Stimulated activated memory B cell treated with anti-CD40 and anti-IgM and Interleukin-4, amounts not matched to agents 10 μg/mL and 1 μg/mL and 100 μg/mL, for 72 hours (primary cell): ENCODE measurements at regions not wholly inside any gene's neighbourhood (a gene's known extent, or its start where the extent isn't known, plus 50 kb on each side); places are given as distances from the start of the nearest gene placed in this dataset.

ENCODE experiments used
- ATAC-seq: fragments of 150-1000 bp; cut with Tn5 transposase; 2 replicates; pipeline ENCODE4 v1.10.0; 2021
- H3K27ac Mint-ChIP-seq: one replicate; pipeline ENCODE4 v1.8.0; 2022; ENCODE audit warnings: mild to moderate bottlenecking, mixed read lengths
- H3K27me3 Mint-ChIP-seq: one replicate; pipeline ENCODE4 v1.8.0; 2022; ENCODE audit warnings: mixed read lengths
- H3K36me3 Mint-ChIP-seq: one replicate; pipeline ENCODE4 v1.8.0; 2022; ENCODE audit warnings: mixed read lengths
- H3K4me1 Mint-ChIP-seq: one replicate; pipeline ENCODE4 v1.8.0; 2022; ENCODE audit warnings: mixed read lengths
- H3K4me3 Mint-ChIP-seq: one replicate; pipeline ENCODE4 v1.8.0; 2022; ENCODE audit warnings: mild to moderate bottlenecking, moderate library complexity, mixed read lengths
- H3K9me3 Mint-ChIP-seq: one replicate; pipeline ENCODE4 v1.8.0; 2022; ENCODE audit warnings: mixed read lengths

GRCh38 chr19:31504221-31504620, 155.0 kb upstream of the TSHZ3 start:
- H3K9me3 Mint-ChIP-seq, result peaks cover 11% of the 10 kb centered on the region
- H3K4me3 Mint-ChIP-seq, result no peak overlapping the region
- no peaks in the 10 kb centered on the region for H3K36me3 Mint-ChIP-seq
- H3K27me3 Mint-ChIP-seq, result no peaks in the 10 kb centered on the region
- no peak for ATAC-seq
- no peak overlapping the region for H3K27ac Mint-ChIP-seq
- no peaks in the 10 kb centered on the region for H3K4me1 Mint-ChIP-seq

GRCh38 chr19:31505596-31505910, 156.3 kb upstream of the TSHZ3 start:
- no peak for ATAC-seq
- Mint-ChIP-seq H3K36me3 (no peaks in the 10 kb centered on the region), H3K4me1 (no peaks in the 10 kb centered on the region), H3K9me3 (peaks cover 11% of the 10 kb centered on the region), H3K4me3 (no peak overlapping the region), H3K27me3 (no peaks in the 10 kb centered on the region), H3K27ac (no peak overlapping the region)

- Mint-ChIP-seq H3K27ac (no peak overlapping the region), H3K4me3 (no peak overlapping the region), H3K9me3 (peaks cover 14% of the 10 kb centered on the region), H3K36me3 (no peaks in the 10 kb centered on the region), H3K27me3 (no peaks in the 10 kb centered on the region), H3K4me1 (no peaks in the 10 kb centered on the region)
- no peak for ATAC-seq
Measured at GRCh38 chr19:31506102-31506501, 156.9 kb upstream of the TSHZ3 start.

GRCh38 chr19:31510635-31511034, 161.4 kb upstream of the TSHZ3 start:
- Mint-ChIP-seq H3K36me3 (no peaks in the 10 kb centered on the region), H3K4me3 (no peak overlapping the region), H3K27me3 (no peaks in the 10 kb centered on the region), H3K27ac (no peak overlapping the region), H3K4me1 (no peaks in the 10 kb centered on the region), H3K9me3 (peaks cover 8% of the 10 kb centered on the region)
- ATAC-seq, result no peak

- H3K4me1 Mint-ChIP-seq, result no peaks in the 10 kb centered on the region
- H3K27ac Mint-ChIP-seq, result no peak overlapping the region
- H3K27me3 Mint-ChIP-seq, result no peaks in the 10 kb centered on the region
- ATAC-seq, result no peak
- peaks cover 13% of the 10 kb centered on the region for H3K9me3 Mint-ChIP-seq
- H3K36me3 Mint-ChIP-seq, result no peaks in the 10 kb centered on the region
- no peak overlapping the region for H3K4me3 Mint-ChIP-seq
Measured at GRCh38 chr19:31511098-31511497, 161.9 kb upstream of the TSHZ3 start.

GRCh38 chr19:31511696-31512095, 162.5 kb upstream of the TSHZ3 start:
- H3K27ac Mint-ChIP-seq, result no peak overlapping the region
- H3K27me3 Mint-ChIP-seq, result no peaks in the 10 kb centered on the region
- H3K36me3 Mint-ChIP-seq, result no peaks in the 10 kb centered on the region
- H3K9me3 Mint-ChIP-seq, result peaks cover 13% of the 10 kb centered on the region
- no peak for ATAC-seq
- H3K4me3 Mint-ChIP-seq, result no peak overlapping the region
- no peaks in the 10 kb centered on the region for H3K4me1 Mint-ChIP-seq

DNA sequence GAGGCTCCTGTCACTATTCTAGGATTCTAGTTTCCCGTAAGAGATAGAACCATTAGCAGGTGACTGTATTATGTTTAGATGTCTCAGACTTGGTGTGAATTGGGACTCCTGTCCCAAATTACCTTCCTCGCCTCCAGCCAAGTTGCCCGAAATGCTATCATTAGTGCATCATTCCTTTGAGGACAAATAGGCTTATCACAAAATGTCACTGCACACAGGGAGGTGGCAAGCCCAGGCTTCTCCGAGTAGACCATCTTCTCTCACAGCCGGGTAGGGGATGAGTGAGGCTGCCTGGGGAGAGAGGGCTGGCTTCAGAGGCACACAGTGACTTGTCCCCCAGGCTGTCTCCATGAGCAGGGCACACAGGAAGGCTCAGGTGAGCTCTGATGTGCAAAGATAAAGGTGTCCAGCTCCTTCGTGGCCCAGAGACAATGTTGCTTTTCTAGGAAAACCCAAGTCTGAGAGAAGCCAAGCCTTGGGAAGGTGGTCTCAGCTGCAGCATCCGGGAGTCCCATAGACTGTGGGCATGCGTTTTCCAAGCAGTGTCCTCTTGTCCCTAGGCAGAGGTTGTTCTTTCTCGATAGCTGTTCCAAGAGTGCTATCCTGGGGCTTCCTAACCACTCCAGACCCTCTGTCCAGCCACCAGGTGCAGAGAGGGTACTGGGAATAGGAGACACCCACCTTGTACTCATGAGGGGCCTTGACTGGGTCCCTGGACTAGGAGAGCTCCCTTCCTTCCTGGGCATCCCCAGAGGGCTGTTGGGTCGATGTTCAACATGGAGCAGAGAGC, 163.1 kb upstream of the TSHZ3 start:
- ATAC-seq, result no peak
- no peaks in the 10 kb centered on the region for H3K27me3 Mint-ChIP-seq
- H3K4me3 Mint-ChIP-seq, result no peak overlapping the region
- no peak overlapping the region for H3K27ac Mint-ChIP-seq
- H3K36me3 Mint-ChIP-seq, result no peaks in the 10 kb centered on the region
- H3K9me3 Mint-ChIP-seq, result peaks cover 13% of the 10 kb centered on the region
- no peaks in the 10 kb centered on the region for H3K4me1 Mint-ChIP-seq

DNA sequence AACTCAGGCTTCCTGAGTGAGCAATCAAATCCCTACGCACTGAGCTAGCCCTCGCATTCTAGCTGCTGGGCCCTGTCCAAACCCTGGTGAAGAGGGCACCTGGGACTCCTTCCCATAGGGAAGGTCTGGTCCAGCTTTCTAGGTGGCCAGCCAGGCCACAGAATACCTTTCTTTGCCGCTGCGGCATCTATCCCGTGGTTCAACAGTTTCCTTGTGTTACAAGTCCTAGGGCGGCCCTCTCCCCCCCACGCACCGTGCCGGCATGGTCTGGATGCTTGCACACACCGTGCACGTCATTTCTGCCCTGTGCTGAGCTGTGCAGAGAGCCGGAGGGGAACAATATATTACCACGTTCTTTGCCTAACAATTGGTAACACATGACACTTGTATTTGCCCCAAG, 164.6 kb upstream of the TSHZ3 start:
- H3K4me3 Mint-ChIP-seq, result no peak overlapping the region
- peaks cover 12% of the 10 kb centered on the region for H3K9me3 Mint-ChIP-seq
- ATAC-seq, result no peak
- H3K4me1 Mint-ChIP-seq, result no peaks in the 10 kb centered on the region
- H3K36me3 Mint-ChIP-seq, result no peaks in the 10 kb centered on the region
- no peaks in the 10 kb centered on the region for H3K27me3 Mint-ChIP-seq
- H3K27ac Mint-ChIP-seq, result no peak overlapping the region

DNA sequence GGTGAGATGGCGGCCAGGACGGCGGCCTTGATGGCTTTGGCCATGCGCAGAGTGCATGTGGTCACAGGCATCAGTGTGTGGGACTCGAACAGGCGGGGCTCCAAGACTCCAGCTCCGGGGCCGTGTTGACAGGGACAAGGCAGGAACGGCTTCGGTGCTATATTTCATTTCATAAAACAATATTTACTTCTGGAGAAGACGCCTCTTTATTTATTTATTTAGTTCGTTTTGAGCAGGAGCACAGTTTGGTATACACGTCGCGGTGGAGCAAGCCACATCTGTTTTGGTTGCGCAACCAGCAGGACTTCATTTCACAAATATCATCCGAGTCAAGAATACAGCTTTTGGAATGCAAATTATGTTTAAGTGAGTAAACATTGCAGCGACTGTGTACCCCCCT, 166.7 kb upstream of the TSHZ3 start:
- no peaks in the 10 kb centered on the region for H3K4me1 Mint-ChIP-seq
- no peaks in the 10 kb centered on the region for H3K36me3 Mint-ChIP-seq
- no peak overlapping the region for H3K27ac Mint-ChIP-seq
- no peaks in the 10 kb centered on the region for H3K27me3 Mint-ChIP-seq
- no peak overlapping the region for H3K4me3 Mint-ChIP-seq
- no peak for ATAC-seq
- H3K9me3 Mint-ChIP-seq, result peaks cover 11% of the 10 kb centered on the region

GRCh38 chr19:31516756-31517155, 167.5 kb upstream of the TSHZ3 start:
- no peaks in the 10 kb centered on the region for H3K36me3 Mint-ChIP-seq
- no peaks in the 10 kb centered on the region for H3K27me3 Mint-ChIP-seq
- H3K4me1 Mint-ChIP-seq, result no peaks in the 10 kb centered on the region
- ATAC-seq, result no peak
- H3K9me3 Mint-ChIP-seq, result peaks cover 10% of the 10 kb centered on the region
- H3K4me3 Mint-ChIP-seq, result no peak overlapping the region
- no peak overlapping the region for H3K27ac Mint-ChIP-seq

DNA sequence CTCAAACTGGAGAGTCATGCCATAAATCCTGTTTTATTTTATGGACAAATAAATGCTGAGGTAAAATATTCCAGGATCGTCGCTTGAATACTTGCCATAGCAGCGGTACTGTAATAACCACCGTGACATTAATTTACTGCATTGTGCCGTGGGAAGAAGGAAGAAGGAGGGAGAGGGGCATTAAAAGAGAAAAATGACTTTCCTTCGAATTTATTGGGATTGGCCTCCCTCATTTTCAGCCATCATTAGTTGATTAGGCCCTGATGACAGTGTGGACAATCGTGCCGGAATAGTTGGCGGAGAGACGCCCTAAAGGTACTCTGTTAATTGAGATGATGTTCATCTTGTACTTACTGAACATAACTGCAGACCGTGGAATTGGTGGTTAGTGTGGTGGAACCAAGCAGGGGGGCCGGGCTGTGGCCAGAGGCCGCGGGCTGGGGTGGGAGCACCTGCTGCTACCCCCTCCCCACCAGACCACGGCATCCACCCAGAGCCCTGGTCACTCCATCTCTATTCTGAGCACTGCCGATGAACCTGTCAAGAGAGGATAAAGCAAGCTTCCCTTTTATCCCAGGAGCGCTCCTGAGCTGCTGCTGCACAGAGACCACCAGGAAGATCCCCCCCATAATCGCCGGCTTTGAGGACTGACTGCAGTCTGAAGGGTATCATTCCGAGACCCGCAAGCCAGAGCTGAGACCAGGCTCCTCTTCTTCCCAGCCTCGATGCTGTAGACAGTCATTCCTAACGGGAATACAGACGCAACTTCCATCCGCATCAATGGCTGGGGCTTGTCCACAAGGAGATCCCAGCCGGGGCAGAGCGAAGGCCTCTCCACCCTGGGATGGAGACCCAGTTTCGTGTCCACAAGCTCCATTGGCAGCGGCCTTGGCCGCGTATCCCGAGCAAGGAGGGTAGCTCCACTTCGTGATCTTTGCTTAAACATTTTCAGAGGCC, 168.3 kb upstream of the TSHZ3 start:
- H3K4me1 Mint-ChIP-seq, result no peaks in the 10 kb centered on the region
- no peak overlapping the region for H3K4me3 Mint-ChIP-seq
- H3K36me3 Mint-ChIP-seq, result no peaks in the 10 kb centered on the region
- no peak overlapping the region for H3K27ac Mint-ChIP-seq
- no peak for ATAC-seq
- peaks cover 10% of the 10 kb centered on the region for H3K9me3 Mint-ChIP-seq
- H3K27me3 Mint-ChIP-seq, result no peaks in the 10 kb centered on the region

DNA sequence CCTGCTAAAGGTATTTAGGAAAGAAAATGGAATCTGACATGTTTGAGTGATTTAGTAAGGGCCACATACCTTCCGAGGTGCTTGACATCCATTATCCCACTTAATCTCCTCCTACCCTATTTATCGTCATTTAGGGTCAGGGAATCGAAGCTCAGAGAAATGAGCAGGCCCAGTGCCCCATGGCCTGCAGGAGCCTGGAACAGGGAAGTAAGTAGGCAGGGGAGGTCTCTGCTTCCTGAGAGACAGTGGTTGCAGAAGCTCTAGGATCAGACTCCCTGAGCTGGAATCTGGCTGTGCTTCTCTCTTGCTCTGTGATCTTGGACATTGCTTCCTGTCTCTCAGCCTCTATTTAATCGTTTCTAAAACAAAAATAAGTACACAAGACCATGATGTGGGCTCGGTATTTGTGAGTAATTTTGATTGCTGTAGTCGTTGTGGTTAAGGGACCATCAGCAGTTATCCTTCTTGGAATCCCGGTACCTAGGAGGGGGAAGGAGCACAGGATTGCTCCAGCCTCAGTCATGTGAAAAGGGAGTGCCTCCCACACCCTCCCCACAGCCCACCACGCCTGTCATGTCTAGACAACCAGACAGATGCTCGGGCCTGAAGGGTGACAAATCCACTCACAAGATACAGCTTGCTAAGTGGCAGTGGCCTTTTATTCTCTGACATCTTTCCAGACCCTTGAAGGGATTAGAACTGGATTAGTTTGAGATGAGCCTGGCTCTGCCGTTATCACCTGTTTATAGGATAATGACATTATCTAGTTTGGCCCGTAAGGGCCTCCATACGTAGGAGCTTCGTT, 169.2 kb upstream of the TSHZ3 start:
- H3K27ac Mint-ChIP-seq, result no peak overlapping the region
- ATAC-seq, result no peak
- no peaks in the 10 kb centered on the region for H3K36me3 Mint-ChIP-seq
- H3K27me3 Mint-ChIP-seq, result no peaks in the 10 kb centered on the region
- peaks cover 10% of the 10 kb centered on the region for H3K9me3 Mint-ChIP-seq
- no peaks in the 10 kb centered on the region for H3K4me1 Mint-ChIP-seq
- H3K4me3 Mint-ChIP-seq, result no peak overlapping the region

- H3K4me1 Mint-ChIP-seq, result no peaks in the 10 kb centered on the region
- H3K36me3 Mint-ChIP-seq, result no peaks in the 10 kb centered on the region
- H3K27me3 Mint-ChIP-seq, result no peaks in the 10 kb centered on the region
- H3K27ac Mint-ChIP-seq, result no peak overlapping the region
- H3K4me3 Mint-ChIP-seq, result no peak overlapping the region
- peaks cover 10% of the 10 kb centered on the region for H3K9me3 Mint-ChIP-seq
- no peak for ATAC-seq
Measured at GRCh38 chr19:31519256-31519655, 170.0 kb upstream of the TSHZ3 start.

DNA sequence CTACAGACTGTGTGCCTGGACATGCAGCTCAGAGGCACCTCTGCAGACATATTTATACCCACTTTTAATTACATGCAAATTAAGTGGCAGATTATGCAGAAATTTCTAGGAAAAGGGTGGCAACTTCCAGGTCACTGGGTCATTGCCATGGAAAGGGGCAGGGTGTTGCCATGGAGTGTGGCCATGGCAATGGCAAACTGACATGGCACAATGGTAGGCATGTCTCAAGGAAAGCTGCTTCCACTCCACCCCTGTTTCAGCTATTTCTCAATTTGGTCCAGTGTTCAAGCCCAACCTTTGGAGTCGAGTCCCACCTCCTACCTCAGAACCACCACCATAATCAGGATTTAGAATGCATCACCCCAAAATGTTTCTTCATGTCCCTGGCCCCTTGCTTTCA, 170.7 kb upstream of the TSHZ3 start:
- no peaks in the 10 kb centered on the region for H3K4me1 Mint-ChIP-seq
- no peak for ATAC-seq
- no peaks in the 10 kb centered on the region for H3K27me3 Mint-ChIP-seq
- no peaks in the 10 kb centered on the region for H3K36me3 Mint-ChIP-seq
- no peak overlapping the region for H3K27ac Mint-ChIP-seq
- peaks cover 10% of the 10 kb centered on the region for H3K9me3 Mint-ChIP-seq
- H3K4me3 Mint-ChIP-seq, result no peak overlapping the region

GRCh38 chr19:31520633-31521032, 171.4 kb upstream of the TSHZ3 start:
- Mint-ChIP-seq H3K4me3 (no peak overlapping the region), H3K9me3 (peaks cover 14% of the 10 kb centered on the region), H3K36me3 (no peaks in the 10 kb centered on the region), H3K27ac (no peak overlapping the region), H3K27me3 (no peaks in the 10 kb centered on the region), H3K4me1 (no peaks in the 10 kb centered on the region)
- no peak for ATAC-seq
